ENCODE measurements at regions not wholly inside any gene's neighbourhood (a gene's known extent, or its start where the extent isn't known, plus 50 kb on each side); places are given as distances from the start of the nearest gene placed in this dataset.
"Not testable (repeated sequence)": the region's sequence is repeated elsewhere in the genome, so short reads cannot be mapped to it uniquely, and the experiment has no call there.

DNA sequence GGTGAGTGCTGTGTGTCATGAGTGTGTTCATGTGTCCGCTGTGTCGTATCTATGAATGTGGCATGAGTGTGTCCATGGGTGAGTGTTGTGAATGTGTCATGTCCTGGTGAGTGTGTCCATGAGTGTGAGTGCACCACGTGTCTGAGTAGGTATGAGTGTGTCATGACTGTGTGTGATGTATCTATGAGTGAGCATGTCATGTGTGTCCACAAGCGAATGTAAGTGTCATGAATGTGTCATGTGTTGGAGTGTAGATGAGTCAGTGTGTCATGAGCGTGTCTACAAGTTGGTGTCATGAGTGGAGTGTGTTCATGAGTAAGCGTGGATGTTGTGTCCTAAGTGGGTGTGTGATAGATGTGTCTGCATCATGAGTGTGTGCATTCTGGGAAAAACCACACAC lies 129.4 kb downstream of the TUBA3C start:
- intact Hi-C loops (cut with DNase I): no loop called here
- H3K27ac ChIP-seq: no peak overlapping the region
- H3K36me3 ChIP-seq: no peaks in the 10 kb centered on the region
- no peak for ATAC-seq
- H3K9me3 ChIP-seq: no peaks in the 10 kb centered on the region
- H3K4me1 ChIP-seq: no peaks in the 10 kb centered on the region
- no peak overlapping the region for H3K4me3 ChIP-seq
- no peak for DNase-seq
- TF ChIP-seq, protein P1, sequence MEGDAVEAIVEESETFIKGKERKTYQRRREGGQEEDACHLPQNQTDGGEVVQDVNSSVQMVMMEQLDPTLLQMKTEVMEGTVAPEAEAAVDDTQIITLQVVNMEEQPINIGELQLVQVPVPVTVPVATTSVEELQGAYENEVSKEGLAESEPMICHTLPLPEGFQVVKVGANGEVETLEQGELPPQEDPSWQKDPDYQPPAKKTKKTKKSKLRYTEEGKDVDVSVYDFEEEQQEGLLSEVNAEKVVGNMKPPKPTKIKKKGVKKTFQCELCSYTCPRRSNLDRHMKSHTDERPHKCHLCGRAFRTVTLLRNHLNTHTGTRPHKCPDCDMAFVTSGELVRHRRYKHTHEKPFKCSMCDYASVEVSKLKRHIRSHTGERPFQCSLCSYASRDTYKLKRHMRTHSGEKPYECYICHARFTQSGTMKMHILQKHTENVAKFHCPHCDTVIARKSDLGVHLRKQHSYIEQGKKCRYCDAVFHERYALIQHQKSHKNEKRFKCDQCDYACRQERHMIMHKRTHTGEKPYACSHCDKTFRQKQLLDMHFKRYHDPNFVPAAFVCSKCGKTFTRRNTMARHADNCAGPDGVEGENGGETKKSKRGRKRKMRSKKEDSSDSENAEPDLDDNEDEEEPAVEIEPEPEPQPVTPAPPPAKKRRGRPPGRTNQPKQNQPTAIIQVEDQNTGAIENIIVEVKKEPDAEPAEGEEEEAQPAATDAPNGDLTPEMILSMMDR (IDR thresholded peaks at IDR 0.05): no peak
- no peaks in the 10 kb centered on the region for H3K27me3 ChIP-seq (ENCODE audit: low read depth)

DNA sequence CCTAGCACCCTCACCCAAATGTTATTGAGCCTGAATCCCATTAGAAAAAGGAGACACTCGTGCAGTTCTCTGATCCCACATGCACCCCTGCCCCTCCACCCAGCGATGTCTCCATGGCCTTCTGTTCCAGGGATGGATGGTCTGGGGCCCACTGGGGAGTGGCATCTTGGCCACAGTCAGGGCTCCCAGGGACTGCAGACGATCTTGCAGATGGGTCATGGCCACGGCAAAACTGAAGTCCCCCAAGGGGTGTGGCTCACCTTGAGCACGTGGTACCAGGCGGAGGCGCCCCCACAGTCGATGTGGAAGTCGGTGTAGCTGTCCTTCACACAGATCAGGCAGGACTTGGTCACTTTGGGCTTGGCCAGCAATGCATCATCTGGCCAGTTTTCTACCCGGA lies 130.7 kb downstream of the TUBA3C start:
- Histone ChIP-seq H3K9me3 (no peaks in the 10 kb centered on the region), H3K4me3 (no peak overlapping the region), H3K36me3 (no peaks in the 10 kb centered on the region), H3K27me3 (ENCODE audit: low read depth) (no peaks in the 10 kb centered on the region), H3K27ac (no peak overlapping the region), H3K4me1 (no peaks in the 10 kb centered on the region)
- TF ChIP-seq, protein P1 (IDR thresholded peaks at IDR 0.05): no peak
- DNase-seq (no peak), ATAC-seq (no peak)
- intact Hi-C loops (cut with DNase I): no loop called here

DNA sequence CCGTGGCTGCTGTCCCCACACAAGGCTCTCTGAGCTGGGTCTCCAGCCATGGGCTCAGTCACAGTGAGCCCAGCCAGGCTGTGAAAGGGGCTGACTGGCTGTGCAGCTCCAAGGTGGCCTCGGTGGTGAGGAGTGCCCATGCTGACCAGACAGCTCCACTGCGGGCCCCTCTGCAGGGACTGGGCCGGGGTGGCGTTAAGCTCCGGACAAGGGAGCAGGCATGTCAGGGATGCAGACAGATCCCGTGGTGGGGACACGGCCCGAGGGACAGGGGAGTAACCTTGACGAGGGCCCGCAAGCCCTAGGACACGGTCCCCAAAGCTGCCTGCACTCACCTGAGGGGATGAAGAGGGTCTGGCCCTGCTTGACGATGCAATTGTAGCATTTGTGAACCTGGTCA lies 132.0 kb downstream of the TUBA3C start:
- H3K36me3 ChIP-seq; H3K4me1 ChIP-seq; H3K27ac ChIP-seq; intact Hi-C loops (cut with DNase I); DNase-seq; H3K4me3 ChIP-seq; ATAC-seq; H3K9me3 ChIP-seq; H3K27me3 ChIP-seq (ENCODE audit: low read depth): not testable (repeated sequence)

- TF ChIP-seq, protein P1 (IDR thresholded peaks at IDR 0.05): no peak
- no peaks in the 10 kb centered on the region for H3K36me3 ChIP-seq
- no peak overlapping the region for H3K4me3 ChIP-seq
- DNase-seq (no peak), ATAC-seq (no peak)
- H3K27me3 ChIP-seq (ENCODE audit: low read depth): no peaks in the 10 kb centered on the region
- H3K9me3 ChIP-seq: no peaks in the 10 kb centered on the region
- H3K4me1 ChIP-seq: no peaks in the 10 kb centered on the region
- H3K27ac ChIP-seq: no peak overlapping the region
- intact Hi-C loops (cut with DNase I): no loop called here
Observed at GRCh38 chr13:19048381-19048780, 133.2 kb downstream of the TUBA3C start.

GRCh38 chr13:19023115-19023514 lies 158.5 kb downstream of the TUBA3C start:
- H3K27ac ChIP-seq: no peak overlapping the region
- H3K9me3 ChIP-seq: no peaks in the 10 kb centered on the region
- ATAC-seq (no peak), DNase-seq (no peak)
- H3K4me3 ChIP-seq: no peak overlapping the region
- H3K4me1 ChIP-seq: no peaks in the 10 kb centered on the region
- H3K36me3 ChIP-seq: no peaks in the 10 kb centered on the region
- TF ChIP-seq, protein P1 (IDR thresholded peaks at IDR 0.05): no peak
- intact Hi-C loops (cut with DNase I): no loop called here
- no peaks in the 10 kb centered on the region for H3K27me3 ChIP-seq (ENCODE audit: low read depth)

DNA sequence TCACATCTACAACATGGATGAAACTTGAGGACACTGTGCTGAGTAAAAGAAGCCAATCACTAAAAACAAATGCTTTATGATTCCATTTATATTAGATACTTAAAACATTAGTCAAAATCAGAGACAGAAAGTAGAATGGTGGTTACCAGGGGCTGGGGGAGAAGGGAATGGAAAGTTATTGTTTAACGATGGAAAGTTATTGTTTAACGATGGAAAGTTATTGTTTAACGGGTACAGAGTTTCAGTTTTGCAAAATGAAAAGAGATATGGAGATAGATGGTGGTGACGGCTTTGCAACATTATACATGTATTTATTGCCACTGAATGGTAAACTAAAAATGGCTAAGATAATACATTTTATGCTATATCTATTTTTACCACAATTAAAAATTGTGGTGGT lies 160.6 kb downstream of the TUBA3C start:
- TF ChIP-seq, protein P1 (IDR thresholded peaks at IDR 0.05): no peak
- Histone ChIP-seq H3K4me1 (no peaks in the 10 kb centered on the region), H3K27ac (no peak overlapping the region), H3K36me3 (no peaks in the 10 kb centered on the region), H3K9me3 (no peaks in the 10 kb centered on the region), H3K4me3 (no peak overlapping the region), H3K27me3 (ENCODE audit: low read depth) (no peaks in the 10 kb centered on the region)
- DNase-seq (no peak), ATAC-seq (no peak)
- intact Hi-C loops (cut with DNase I): no loop called here

Measured in lower lobe of right lung (tissue), 2 donors.